ENCODE measurements at regions not wholly inside any gene's neighbourhood (a gene's known extent, or its start where the extent isn't known, plus 50 kb on each side); places are given as distances from the start of the nearest gene placed in this dataset.

DNA sequence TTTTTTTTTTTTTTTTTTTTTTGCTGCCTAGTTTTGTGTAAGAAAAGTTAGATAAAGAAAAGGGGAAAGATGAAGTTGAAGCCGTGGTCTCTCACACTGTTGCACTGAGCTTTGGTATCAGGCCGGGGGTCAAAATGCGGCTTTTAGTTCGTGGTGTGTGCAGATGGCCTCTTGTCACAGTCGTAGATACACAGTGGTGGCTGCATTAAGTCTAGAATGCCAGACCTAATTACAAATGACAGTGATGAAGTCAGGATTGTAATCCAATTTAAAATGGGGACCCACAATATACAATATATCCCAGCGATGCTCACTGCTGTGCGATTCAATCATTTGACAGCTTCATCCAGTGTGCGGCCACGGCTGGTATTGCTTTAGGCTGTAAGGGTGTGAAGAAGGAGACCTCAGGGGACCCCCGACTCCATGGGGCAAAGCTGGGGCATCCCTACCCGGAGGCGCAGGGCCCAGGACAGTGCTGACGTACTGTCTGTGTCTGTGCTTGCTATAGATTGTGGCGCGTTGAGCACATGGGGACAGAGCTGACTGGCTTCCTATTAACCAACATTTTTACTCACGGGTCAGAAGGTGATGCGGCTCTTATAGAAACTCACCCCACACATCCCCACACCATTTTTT, 210.0 kb upstream of the SOX4 start (continued):
- TF ChIP-seq EGR1 (IDR thresholded peaks at IDR 0.05; ENCODE audit: low read depth) (no peak), TCF7L2 (IDR thresholded peaks at IDR 0.05; ENCODE audit: borderline replicate concordance, extremely low read depth, insufficient read depth, insufficient read length) (no peak), YY1 (IDR thresholded peaks at IDR 0.05; ENCODE audit: extremely low read depth, insufficient replicate concordance, low read depth, low read length) (no peak)

DNA sequence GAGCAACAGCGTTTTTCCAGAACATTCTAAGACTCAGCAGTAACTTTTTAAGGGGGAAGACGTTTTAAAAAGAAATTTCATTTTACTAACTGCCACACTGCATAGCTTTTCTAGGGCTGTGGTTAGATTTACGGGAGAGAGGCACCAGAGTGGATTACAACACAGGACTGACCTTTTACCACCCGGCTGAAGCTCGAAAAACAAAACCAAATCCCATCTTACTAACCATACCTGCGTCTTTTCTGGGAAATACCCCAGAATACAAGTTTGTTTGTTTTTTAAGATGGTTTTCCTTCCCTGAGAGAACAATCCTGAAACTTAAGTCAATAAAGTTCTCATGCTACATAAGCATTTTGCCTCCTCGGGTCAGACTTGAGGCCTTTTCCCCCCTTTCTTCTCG, 209.3 kb upstream of the SOX4 start:
- Histone ChIP-seq H3K4me1 (ENCODE audit: control insufficient read depth in 1 of 2, insufficient read depth in 2 of 2, low read length in 2 of 2) (peaks cover 4 to 7% of the 10 kb centered on the region in 2 experiments; a peak in 2 of 4 replicates), H3K36me3 (ENCODE audit: control insufficient read depth in 1 of 2, insufficient read depth in 2 of 2, low read length in 2 of 2) (no peaks in the 10 kb centered on the region), H3K9ac (ENCODE audit: low read length) (no peak overlapping the region), H4K20me1 (ENCODE audit: insufficient read depth) (no peaks in the 10 kb centered on the region), H3K79me2 (ENCODE audit: insufficient read depth, low read length) (no peaks in the 10 kb centered on the region), H3K4me3 (replicated peaks in 1 of 2; ENCODE audit: low read depth in 1 of 2, low read length in 2 of 2) (no peak overlapping the region), H3K9me2 (ENCODE audit: insufficient read depth) (no peaks in the 10 kb centered on the region), H3K9me3 (ENCODE audit: control insufficient read depth in 1 of 2, insufficient read depth in 1 of 2, low read depth in 1 of 2, low read length in 2 of 2) (no peaks in the 10 kb centered on the region), H3K27me3 (ENCODE audit: insufficient read depth, low read length) (no peaks in the 10 kb centered on the region), H3K4me2 (ENCODE audit: low read length) (no peak overlapping the region), H3K27ac (ENCODE audit: low read depth, low read length) (no peak overlapping the region), H2AFZ (ENCODE audit: low read depth, low read length, poor library complexity, severe bottlenecking) (no peak overlapping the region)
- POLR2A ChIA-PET, result no interaction called here
- RAD21 ChIA-PET (ENCODE audit: low non-redundant PET in 1 of 2, low total read pairs in 2 of 2, uncharacterized antibody in 2 of 2, unreplicated experiment in 2 of 2), result no interaction called here
- TF ChIP-seq, protein P1, sequence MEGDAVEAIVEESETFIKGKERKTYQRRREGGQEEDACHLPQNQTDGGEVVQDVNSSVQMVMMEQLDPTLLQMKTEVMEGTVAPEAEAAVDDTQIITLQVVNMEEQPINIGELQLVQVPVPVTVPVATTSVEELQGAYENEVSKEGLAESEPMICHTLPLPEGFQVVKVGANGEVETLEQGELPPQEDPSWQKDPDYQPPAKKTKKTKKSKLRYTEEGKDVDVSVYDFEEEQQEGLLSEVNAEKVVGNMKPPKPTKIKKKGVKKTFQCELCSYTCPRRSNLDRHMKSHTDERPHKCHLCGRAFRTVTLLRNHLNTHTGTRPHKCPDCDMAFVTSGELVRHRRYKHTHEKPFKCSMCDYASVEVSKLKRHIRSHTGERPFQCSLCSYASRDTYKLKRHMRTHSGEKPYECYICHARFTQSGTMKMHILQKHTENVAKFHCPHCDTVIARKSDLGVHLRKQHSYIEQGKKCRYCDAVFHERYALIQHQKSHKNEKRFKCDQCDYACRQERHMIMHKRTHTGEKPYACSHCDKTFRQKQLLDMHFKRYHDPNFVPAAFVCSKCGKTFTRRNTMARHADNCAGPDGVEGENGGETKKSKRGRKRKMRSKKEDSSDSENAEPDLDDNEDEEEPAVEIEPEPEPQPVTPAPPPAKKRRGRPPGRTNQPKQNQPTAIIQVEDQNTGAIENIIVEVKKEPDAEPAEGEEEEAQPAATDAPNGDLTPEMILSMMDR (IDR thresholded peaks at IDR 0.05 in 2 of 3, conservative IDR thresholded peaks at IDR 0.05 in 1 of 3; ENCODE audit: borderline replicate concordance in 1 of 3, insufficient read depth in 1 of 3, low read depth in 2 of 3, low read length in 2 of 3), result no peak
- TF ChIP-seq CBX3 (IDR thresholded peaks at IDR 0.05; ENCODE audit: low read depth) (no peak), EZH2 (IDR thresholded peaks at IDR 0.05) (no peak), SP1 (IDR thresholded peaks at IDR 0.05; ENCODE audit: low read depth) (no peak), SRF (IDR thresholded peaks at IDR 0.05; ENCODE audit: low read depth) (no peak), RAD21 (IDR thresholded peaks at IDR 0.05; ENCODE audit: low read depth) (no peak), EGR1 (IDR thresholded peaks at IDR 0.05; ENCODE audit: low read depth) (no peak), SIN3A (IDR thresholded peaks at IDR 0.05; ENCODE audit: low read depth) (no peak), POLR2A (IDR thresholded peaks at IDR 0.05; ENCODE audit: borderline replicate concordance, extremely low read depth, insufficient read depth, insufficient read length) (no peak), YY1 (IDR thresholded peaks at IDR 0.05; ENCODE audit: extremely low read depth, insufficient replicate concordance, low read depth, low read length) (no peak), POLR2AphosphoS5 (IDR thresholded peaks at IDR 0.05; ENCODE audit: low read depth, low read length) (no peak), ZFX (IDR thresholded peaks at IDR 0.05) (no peak), EZH2phosphoT487 (IDR thresholded peaks at IDR 0.05; ENCODE audit: borderline replicate concordance) (no peak)
- TF ChIP-seq, protein P2, sequence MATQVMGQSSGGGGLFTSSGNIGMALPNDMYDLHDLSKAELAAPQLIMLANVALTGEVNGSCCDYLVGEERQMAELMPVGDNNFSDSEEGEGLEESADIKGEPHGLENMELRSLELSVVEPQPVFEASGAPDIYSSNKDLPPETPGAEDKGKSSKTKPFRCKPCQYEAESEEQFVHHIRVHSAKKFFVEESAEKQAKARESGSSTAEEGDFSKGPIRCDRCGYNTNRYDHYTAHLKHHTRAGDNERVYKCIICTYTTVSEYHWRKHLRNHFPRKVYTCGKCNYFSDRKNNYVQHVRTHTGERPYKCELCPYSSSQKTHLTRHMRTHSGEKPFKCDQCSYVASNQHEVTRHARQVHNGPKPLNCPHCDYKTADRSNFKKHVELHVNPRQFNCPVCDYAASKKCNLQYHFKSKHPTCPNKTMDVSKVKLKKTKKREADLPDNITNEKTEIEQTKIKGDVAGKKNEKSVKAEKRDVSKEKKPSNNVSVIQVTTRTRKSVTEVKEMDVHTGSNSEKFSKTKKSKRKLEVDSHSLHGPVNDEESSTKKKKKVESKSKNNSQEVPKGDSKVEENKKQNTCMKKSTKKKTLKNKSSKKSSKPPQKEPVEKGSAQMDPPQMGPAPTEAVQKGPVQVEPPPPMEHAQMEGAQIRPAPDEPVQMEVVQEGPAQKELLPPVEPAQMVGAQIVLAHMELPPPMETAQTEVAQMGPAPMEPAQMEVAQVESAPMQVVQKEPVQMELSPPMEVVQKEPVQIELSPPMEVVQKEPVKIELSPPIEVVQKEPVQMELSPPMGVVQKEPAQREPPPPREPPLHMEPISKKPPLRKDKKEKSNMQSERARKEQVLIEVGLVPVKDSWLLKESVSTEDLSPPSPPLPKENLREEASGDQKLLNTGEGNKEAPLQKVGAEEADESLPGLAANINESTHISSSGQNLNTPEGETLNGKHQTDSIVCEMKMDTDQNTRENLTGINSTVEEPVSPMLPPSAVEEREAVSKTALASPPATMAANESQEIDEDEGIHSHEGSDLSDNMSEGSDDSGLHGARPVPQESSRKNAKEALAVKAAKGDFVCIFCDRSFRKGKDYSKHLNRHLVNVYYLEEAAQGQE (IDR thresholded peaks at IDR 0.05; ENCODE audit: low read depth), result no peak
- TF ChIP-seq, protein P3, sequence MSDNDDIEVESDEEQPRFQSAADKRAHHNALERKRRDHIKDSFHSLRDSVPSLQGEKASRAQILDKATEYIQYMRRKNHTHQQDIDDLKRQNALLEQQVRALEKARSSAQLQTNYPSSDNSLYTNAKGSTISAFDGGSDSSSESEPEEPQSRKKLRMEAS (IDR thresholded peaks at IDR 0.05), result no peak
- TF ChIP-seq, protein P4, sequence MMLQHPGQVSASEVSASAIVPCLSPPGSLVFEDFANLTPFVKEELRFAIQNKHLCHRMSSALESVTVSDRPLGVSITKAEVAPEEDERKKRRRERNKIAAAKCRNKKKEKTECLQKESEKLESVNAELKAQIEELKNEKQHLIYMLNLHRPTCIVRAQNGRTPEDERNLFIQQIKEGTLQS (IDR thresholded peaks at IDR 0.05), result no peak
- CTCF ChIA-PET, result no interaction called here
- intact Hi-C loops (cut with micrococcal nuclease), result no loop called here
- ATAC-seq, result no peak
- no TSS peak for BruUV-seq (replicated peaks)
- no peak for DNase-seq (ENCODE audit: low read depth, low spot score)

Measured in HCT116 (cell line).